Urothelium cell line (cell line): ENCODE measurements at regions not wholly inside any gene's neighbourhood (a gene's known extent, or its start where the extent isn't known, plus 50 kb on each side); places are given as distances from the start of the nearest gene placed in this dataset.
"Not testable (repeated sequence)": the region's sequence is repeated elsewhere in the genome, so short reads cannot be mapped to it uniquely, and the experiment has no call there.

Experiments used
- DNase-seq: peaks from one replicate; pipeline ENCODE4 v3.0.0; 2011; ENCODE audit warnings: low spot score, mixed read lengths
- FAIRE-seq: peaks from 2 replicates; lab custom pipeline; 2011; peaks lifted over from hg19 to GRCh38; lab: Jason Lieb, UNC

GRCh38 chr18:5024741-5025140, 172.3 kb downstream of the AKAIN1 start:
- DNase-seq (no peak), FAIRE-seq (no peak)

GRCh38 chr18:5021558-5021957, 175.5 kb downstream of the AKAIN1 start:
- peak; percentile 20 for FAIRE-seq
- DNase-seq: no peak

GRCh38 chr18:5015213-5015612, 181.8 kb downstream of the AKAIN1 start:
- FAIRE-seq: peak; percentile 70
- DNase-seq: no peak

GRCh38 chr18:5004031-5004820, 192.8 kb downstream of the AKAIN1 start:
- not testable (repeated sequence) for DNase-seq, FAIRE-seq

GRCh38 chr18:4994710-4995109, 202.3 kb downstream of the AKAIN1 start:
- no peak for DNase-seq
- FAIRE-seq: no peak

GRCh38 chr18:4987452-4988405, 209.3 kb downstream of the AKAIN1 start:
- no peak for FAIRE-seq
- DNase-seq: no peak

GRCh38 chr18:4986677-4987076, 210.4 kb downstream of the AKAIN1 start:
- FAIRE-seq (peak; percentile 50), DNase-seq (no peak)

- no peak for FAIRE-seq
- no peak for DNase-seq
Observed at GRCh38 chr18:4986066-4986465, 211.0 kb downstream of the AKAIN1 start.

GRCh38 chr18:4961121-4961909, 235.7 kb downstream of the AKAIN1 start:
- no peak for FAIRE-seq
- no peak for DNase-seq

- no peak for FAIRE-seq
- no peak for DNase-seq
Observed at GRCh38 chr18:4960578-4960977, 236.5 kb downstream of the AKAIN1 start.

- no peak for FAIRE-seq
- no peak for DNase-seq
Observed at GRCh38 chr18:4931209-4931608, 265.8 kb downstream of the AKAIN1 start.

- DNase-seq (no peak), FAIRE-seq (no peak)
Observed at GRCh38 chr18:4921548-4921947, 275.5 kb downstream of the AKAIN1 start.

- FAIRE-seq: not testable (repeated sequence)
Observed at GRCh38 chr18:4917509-4917908, 279.5 kb downstream of the AKAIN1 start.

GRCh38 chr18:4908328-4908727, 288.7 kb downstream of the AKAIN1 start:
- FAIRE-seq: no peak
- DNase-seq: no peak

More at GRCh38 chr18:4917509-4917908, 279.5 kb downstream of the AKAIN1 start:
- DNase-seq: not testable (repeated sequence)

GRCh38 chr18:4906856-4907255, 290.2 kb downstream of the AKAIN1 start:
- FAIRE-seq (no peak), DNase-seq (no peak)

- DNase-seq (no peak), FAIRE-seq (no peak)
Observed at GRCh38 chr18:4888251-4889040, 308.6 kb downstream of the AKAIN1 start.

GRCh38 chr18:4878480-4878879, 318.6 kb downstream of the AKAIN1 start:
- DNase-seq (no peak), FAIRE-seq (no peak)

- DNase-seq: no peak
- FAIRE-seq: no peak
Observed at GRCh38 chr18:4871197-4871596, 325.9 kb downstream of the AKAIN1 start.

GRCh38 chr18:4870177-4870773, 326.8 kb downstream of the AKAIN1 start:
- DNase-seq (peak; percentile 39), FAIRE-seq (no peak)

- FAIRE-seq (no peak), DNase-seq (no peak)
Observed at GRCh38 chr18:4869155-4869554, 327.9 kb downstream of the AKAIN1 start.
